RPMI8226 (cell line): ENCODE measurements at regions not wholly inside any gene's neighbourhood (a gene's known extent, or its start where the extent isn't known, plus 50 kb on each side); places are given as distances from the start of the nearest gene placed in this dataset.
A peak's percentile ranks its signal among the peaks of the same experiment; 100 is the strongest.

ENCODE experiments used
- DNase-seq: peaks from one replicate; pipeline ENCODE4 v3.0.0-alpha.2; 2015

- DNase-seq: no peak
Observed at GRCh38 chr9:23606107-23606506, 219.9 kb downstream of the ELAVL2 start.

DNA sequence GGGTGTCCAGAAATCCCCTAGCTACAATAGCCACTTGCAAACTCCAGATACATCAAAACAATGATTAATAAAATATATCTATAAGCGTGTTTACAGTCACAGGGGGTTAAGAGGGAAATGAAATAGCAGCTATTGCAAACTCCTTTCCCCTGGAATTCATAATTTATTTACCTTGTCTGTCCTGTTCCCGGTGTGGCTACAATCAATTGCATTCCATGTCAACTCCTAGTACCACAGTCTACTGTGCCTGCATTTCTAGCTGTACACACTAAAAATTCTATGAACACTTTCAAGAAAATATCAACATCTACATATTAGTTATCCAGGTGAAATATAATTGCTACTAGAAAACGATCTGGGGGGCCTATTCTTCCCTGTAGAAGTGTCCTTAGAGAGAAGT lies 217.6 kb downstream of the ELAVL2 start:
- DNase-seq: no peak

- no peak for DNase-seq
Observed at GRCh38 chr9:23611869-23612268, 214.2 kb downstream of the ELAVL2 start.

GRCh38 chr9:23615569-23615968 lies 210.5 kb downstream of the ELAVL2 start:
- no peak for DNase-seq

- DNase-seq: no peak
Observed at GRCh38 chr9:23621188-23621587, 204.9 kb downstream of the ELAVL2 start.

DNA sequence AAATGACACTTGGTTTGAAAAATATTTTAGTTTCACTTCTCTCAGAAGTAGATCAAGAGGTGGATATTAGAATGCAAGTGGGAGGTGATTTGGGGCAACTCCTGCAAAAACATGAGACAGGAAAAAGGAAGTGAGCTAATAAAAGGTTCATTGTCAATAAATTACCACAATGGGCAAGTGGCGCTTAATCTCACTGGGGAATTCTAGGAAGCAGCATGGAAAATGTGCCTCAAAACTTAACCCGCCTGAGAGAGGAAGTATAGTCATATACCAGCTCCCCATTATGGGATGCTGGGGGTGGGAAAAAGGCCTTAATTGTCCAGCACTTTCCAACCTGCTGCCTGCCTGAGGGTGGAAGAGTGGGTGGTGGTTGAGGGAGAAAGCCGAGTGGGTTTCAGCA lies 204.1 kb downstream of the ELAVL2 start:
- DNase-seq: no peak

DNA sequence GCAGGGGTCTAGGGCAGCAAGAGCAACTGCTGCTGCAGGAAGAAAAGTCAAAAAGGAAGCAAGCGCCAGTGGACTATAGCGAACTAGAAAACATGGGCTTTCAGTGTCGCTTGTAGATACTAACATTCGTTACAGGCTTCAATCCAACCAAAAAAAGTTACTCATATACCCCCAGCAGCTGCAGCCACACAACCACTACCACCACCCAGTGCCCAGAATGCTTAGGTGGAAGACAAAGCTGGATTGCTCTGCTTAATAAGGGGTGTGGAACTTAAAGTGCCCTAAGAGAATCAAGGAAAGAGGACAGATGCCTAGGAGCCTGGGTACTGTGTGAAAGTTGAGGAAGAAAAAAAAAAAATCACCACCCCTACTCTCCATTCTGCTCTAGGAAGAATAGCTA lies 203.6 kb downstream of the ELAVL2 start:
- DNase-seq: no peak

DNA sequence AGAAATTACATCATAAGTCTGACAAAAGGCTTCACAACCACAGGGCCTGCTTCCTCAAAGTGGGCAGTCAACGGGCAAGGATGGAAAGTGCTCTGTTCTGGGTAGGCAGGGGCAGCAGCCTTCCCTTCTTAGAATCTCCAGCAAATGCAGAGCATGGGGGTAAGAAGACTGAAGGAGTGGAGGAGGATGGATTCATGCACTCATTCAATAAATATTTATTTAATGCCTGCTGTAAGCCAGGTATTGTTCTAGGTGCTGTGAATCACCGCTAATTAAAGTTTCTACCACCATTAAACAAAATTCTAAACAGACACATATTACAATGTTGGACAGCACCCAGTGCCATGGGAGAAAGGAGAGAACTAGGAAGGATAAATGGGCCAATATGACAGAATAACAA lies 195.6 kb downstream of the ELAVL2 start:
- DNase-seq: no peak

GRCh38 chr9:23635276-23635675 lies 190.8 kb downstream of the ELAVL2 start:
- DNase-seq: no peak

- DNase-seq: peak; percentile 21
Observed at GRCh38 chr9:23636199-23636598, 189.8 kb downstream of the ELAVL2 start.

GRCh38 chr9:23638011-23638410 lies 188.0 kb downstream of the ELAVL2 start:
- no peak for DNase-seq

- no peak for DNase-seq
Observed at GRCh38 chr9:23638837-23639426, 187.1 kb downstream of the ELAVL2 start.
